ENCODE measurements at regions not wholly inside any gene's neighbourhood (a gene's known extent, or its start where the extent isn't known, plus 50 kb on each side); places are given as distances from the start of the nearest gene placed in this dataset.
"Not testable (repeated sequence)": the region's sequence is repeated elsewhere in the genome, so short reads cannot be mapped to it uniquely, and the experiment has no call there.

DNA sequence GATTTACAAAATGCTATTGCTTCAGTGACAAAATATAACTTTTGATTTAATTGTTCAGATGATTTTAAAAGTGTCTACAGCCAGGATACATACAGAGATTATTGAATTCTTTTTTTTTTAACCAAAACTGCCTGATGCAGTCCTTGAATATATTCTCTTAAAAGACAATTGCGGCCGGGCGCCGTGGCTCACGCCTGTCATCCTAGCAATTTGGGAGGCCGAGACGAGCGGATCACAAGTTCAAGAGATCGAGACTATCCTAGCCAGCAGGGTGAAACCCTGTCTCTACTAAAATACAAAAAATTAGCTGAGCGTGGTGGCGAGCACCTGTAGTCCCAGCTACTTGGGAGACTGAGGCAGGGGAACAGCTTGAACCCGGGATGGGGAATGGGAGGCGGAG lies 497.0 kb upstream of the FSIP2 start:
- no peak for TF ChIP-seq Cebpa-rat (IDR thresholded peaks at IDR 0.05)
- Histone ChIP-seq H3K27me3 (no peaks in the 10 kb centered on the region), H3K4me3 (no peak overlapping the region), H3K4me1 (no peaks in the 10 kb centered on the region), H4K20me1 (no peaks in the 10 kb centered on the region), H3K36me3 (no peaks in the 10 kb centered on the region), H3K4me2 (no peak overlapping the region), H3K9ac (no peak overlapping the region), H3K27ac (no peak overlapping the region), H3K9me3 (no peaks in the 10 kb centered on the region; the same call in 1 of the 2 replicates)

DNA sequence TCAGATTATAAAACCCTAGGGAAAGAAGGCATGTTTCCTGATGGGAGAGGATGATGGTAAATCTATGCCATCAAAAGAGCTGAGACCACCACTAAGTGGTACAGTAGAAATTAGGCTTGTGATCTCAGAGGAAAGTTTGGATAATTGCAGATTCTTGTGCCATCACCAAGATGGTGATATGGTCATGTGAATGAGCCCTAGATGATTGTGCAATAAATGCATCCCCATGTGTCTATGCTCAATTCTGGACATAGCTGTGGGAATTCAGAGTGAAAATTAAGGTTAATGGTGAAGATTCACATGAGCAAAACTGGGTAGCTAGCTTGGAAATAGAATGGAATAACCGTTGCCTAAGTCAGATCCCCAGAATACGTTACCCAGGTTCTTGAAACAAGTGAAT lies 496.1 kb upstream of the FSIP2 start:
- no peaks in the 10 kb centered on the region for H4K20me1 ChIP-seq
- TF ChIP-seq Cebpa-rat (IDR thresholded peaks at IDR 0.05) = peak; percentile 17; the same call in 1 of the 2 replicates

DNA sequence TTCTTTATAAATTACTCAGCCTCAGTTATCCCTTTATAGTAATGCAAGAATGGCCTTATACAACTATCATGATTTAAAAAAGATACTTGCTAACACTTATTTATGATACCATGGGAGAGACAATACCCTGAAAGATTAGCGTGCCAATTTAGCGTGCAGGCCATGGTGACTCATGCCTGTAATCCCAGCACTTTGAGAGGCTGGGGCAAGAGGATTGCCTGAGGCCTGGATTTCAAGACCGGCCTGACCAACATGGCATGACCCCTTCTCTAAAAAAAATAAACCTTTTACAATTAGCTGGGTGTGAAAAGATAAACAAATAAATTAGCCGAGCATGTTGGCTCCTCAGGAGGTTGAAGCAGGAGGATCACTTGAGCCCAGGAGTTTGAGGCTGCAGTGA lies 493.4 kb upstream of the FSIP2 start:
- Histone ChIP-seq H3K27ac (no peak overlapping the region), H3K4me3 (no peak overlapping the region), H3K36me3 (no peaks in the 10 kb centered on the region), H4K20me1 (no peaks in the 10 kb centered on the region), H3K9me3 (no peaks in the 10 kb centered on the region; the same call in 1 of the 2 replicates), H3K27me3 (no peaks in the 10 kb centered on the region), H3K4me2 (no peak overlapping the region), H3K9ac (no peak overlapping the region), H3K4me1 (no peaks in the 10 kb centered on the region)
- no peak for TF ChIP-seq Cebpa-rat (IDR thresholded peaks at IDR 0.05)

More for the DNA sequence above, 496.1 kb upstream of the FSIP2 start:
- Histone ChIP-seq H3K4me2 (no peak overlapping the region), H3K4me3 (no peak overlapping the region), H3K36me3 (no peaks in the 10 kb centered on the region), H3K27ac (no peak overlapping the region), H3K27me3 (no peaks in the 10 kb centered on the region), H3K9me3 (no peaks in the 10 kb centered on the region; the same call in 1 of the 2 replicates), H3K9ac (no peak overlapping the region), H3K4me1 (no peaks in the 10 kb centered on the region)

DNA sequence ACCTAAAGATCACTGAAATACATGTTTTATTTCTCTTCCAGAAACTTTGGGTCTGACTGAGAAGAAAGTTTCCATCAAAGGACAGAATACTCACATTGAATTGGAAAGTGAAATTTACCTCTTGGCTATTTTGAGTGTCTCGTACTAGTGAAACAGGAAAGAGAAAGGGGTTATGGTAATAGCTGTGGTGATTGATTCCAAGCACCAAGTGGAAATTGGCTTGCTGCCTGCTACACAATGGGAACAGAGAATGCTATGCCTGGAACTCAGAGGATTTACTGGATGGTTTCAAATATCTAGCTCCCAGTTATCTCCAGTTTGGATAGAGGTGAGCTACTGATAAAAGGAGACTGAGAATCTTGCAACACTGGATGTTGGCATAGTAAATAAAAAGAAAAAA lies 492.8 kb upstream of the FSIP2 start:
- no peak overlapping the region for H3K9ac ChIP-seq
- no peaks in the 10 kb centered on the region for H4K20me1 ChIP-seq
- no peaks in the 10 kb centered on the region; the same call in 1 of the 2 replicates for H3K9me3 ChIP-seq
- H3K27ac ChIP-seq = no peak overlapping the region
- no peaks in the 10 kb centered on the region for H3K27me3 ChIP-seq
- no peaks in the 10 kb centered on the region for H3K4me1 ChIP-seq
- no peak overlapping the region for H3K4me2 ChIP-seq
- H3K36me3 ChIP-seq = no peaks in the 10 kb centered on the region
- TF ChIP-seq Cebpa-rat (IDR thresholded peaks at IDR 0.05) = no peak
- H3K4me3 ChIP-seq = no peak overlapping the region

DNA sequence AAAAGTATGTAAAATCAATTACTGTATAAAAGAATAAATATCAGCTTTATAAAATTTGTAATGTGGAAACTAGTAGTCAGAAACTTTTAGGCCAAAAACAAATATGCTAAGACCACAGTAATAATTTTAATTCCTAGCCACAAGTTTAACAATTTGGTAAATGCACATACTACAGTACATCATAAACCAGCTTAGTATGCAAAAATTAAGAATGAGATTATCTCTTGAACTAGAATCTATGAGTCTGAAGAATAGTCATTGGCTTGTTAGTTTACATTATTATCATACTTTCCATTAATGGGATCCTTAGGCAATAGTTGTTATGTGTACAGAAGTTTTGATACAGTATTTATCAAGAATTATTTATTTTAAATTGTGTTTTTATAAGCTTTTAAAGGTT lies 491.9 kb upstream of the FSIP2 start:
- H3K4me1 ChIP-seq = no peaks in the 10 kb centered on the region

DNA sequence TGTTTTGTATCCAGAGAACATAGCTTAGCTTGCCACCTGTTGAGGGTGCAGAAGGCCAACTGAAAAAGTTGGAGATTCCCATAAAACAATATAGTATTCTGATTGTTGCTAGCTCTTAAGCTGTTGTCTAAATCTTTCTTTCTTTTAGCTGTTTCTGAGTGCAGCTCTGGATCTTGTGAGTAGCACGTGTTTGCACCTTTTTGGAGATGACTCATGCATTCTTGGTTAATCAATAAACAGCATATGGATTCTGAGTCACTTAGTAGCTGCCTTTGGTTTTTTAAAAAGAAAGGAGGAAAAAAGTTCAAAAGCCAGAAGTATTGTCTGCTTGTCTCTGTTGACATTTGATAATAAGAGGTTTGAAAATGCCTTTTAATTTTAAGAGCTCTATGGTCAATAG lies 483.0 kb upstream of the FSIP2 start:
- Histone ChIP-seq H3K27me3 (no peaks in the 10 kb centered on the region), H3K27ac (no peak overlapping the region), H3K9me3 (no peaks in the 10 kb centered on the region), H3K36me3 (no peaks in the 10 kb centered on the region), H3K4me1 (no peaks in the 10 kb centered on the region), H3K4me2 (no peak overlapping the region), H3K4me3 (no peak overlapping the region), H3K9ac (no peak overlapping the region), H4K20me1 (no peaks in the 10 kb centered on the region)
- TF ChIP-seq Cebpa-rat (IDR thresholded peaks at IDR 0.05) = no peak

More for the DNA sequence above, 491.9 kb upstream of the FSIP2 start:
- no peaks in the 10 kb centered on the region; the same call in 1 of the 2 replicates for H3K9me3 ChIP-seq
- H3K4me3 ChIP-seq = no peak overlapping the region
- H4K20me1 ChIP-seq = no peaks in the 10 kb centered on the region
- H3K4me2 ChIP-seq = no peak overlapping the region
- no peaks in the 10 kb centered on the region for H3K36me3 ChIP-seq
- TF ChIP-seq Cebpa-rat (IDR thresholded peaks at IDR 0.05) = no peak
- H3K27ac ChIP-seq = no peak overlapping the region
- no peak overlapping the region for H3K9ac ChIP-seq
- no peaks in the 10 kb centered on the region for H3K27me3 ChIP-seq

DNA sequence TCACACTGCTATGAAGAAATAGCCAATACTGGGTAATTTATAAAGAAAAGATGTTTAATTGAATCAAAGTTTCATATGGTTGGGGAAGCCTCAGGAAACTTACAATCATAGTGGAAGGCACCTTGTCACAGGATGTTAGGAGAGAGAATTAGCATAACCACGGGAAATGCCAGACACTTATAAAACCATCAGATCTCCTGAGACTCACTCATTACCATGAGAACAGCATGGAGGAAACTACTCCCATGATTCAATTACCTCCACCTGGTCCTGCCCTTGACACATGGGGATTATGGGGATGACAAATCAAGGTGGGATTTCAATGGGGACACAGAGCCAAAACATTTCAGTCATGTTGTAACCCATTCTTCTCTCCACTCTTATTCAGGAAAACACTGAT lies 472.9 kb upstream of the FSIP2 start:
- Histone ChIP-seq H3K9me3 (0 out of 2 replicates have a peak, but pooled peaks cover 2% of the 10 kb centered on the region), H3K36me3 (no peaks in the 10 kb centered on the region), H3K27ac (no peak overlapping the region), H3K4me1 (peaks cover 5% of the 10 kb centered on the region; the same call in 1 of the 2 replicates), H3K4me3 (no peak overlapping the region), H3K4me2 (0 out of 2 replicates have a peak overlapping the region, but pooled peaks have one; percentile 16), H4K20me1 (no peaks in the 10 kb centered on the region), H3K9ac (no peak overlapping the region), H3K27me3 (no peaks in the 10 kb centered on the region)
- TF ChIP-seq Cebpa-rat (IDR thresholded peaks at IDR 0.05) = no peak

DNA sequence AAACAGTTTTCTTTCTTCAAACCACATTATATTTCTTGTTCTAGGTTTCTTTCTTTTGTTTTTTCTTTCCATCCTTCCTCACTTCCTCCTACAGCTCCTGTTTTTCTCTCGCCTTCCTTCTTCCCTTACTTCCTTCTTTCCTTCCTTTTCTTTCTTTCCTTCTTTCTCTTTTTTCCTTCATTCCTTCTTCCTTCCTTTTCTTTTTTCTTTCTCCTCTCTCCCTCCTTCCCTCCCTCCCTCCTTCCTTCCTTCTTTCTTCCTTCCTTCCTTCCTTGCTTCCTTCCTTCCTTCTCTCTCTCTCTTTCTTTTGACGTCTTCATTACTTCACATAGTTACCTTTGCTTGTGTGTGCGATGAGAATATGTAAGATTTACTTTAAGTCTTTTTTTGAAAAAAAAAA lies 470.0 kb upstream of the FSIP2 start:
- no peak overlapping the region for H3K4me2 ChIP-seq

DNA sequence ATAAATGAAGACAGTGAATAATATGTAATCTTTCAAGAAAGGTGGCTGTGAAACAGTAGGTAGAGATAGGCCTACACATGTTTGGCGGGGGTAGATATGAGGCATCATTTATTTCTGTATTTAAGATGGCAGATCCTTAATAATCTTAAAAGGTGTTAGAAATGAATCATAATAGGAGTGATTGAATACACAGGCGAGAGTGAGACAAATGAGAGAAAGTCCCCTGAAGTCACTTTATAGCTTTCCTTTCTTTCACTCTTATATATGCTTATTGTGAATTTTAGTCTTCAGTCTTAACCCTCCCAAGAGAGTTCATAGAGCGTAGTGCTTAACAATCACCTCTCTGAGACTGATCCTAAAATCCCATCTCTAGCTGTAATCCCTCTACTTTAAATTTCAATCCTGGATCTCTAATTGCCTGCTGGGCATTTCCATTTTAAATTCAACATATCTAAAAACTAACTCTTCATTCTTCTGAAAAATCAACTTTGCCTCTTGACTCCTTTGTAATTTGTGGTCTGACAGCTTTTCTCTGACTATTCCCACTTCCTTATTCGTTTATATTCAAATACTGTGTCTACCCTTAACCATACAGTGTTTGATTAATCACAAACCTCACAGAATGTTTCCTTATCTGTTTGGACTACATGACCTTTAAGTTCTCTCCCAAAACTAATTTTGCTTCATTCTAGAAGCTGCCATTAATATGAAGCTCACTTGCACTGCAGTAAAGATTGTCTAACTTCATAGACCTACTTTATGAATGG lies 463.7 kb upstream of the FSIP2 start:
- Histone ChIP-seq H3K27me3 (no peaks in the 10 kb centered on the region), H3K9me3 (no peaks in the 10 kb centered on the region), H3K36me3 (no peaks in the 10 kb centered on the region), H3K27ac (no peak overlapping the region), H3K4me1 (peaks cover 5% of the 10 kb centered on the region; the same call in 1 of the 2 replicates), H3K4me3 (no peak overlapping the region), H3K9ac (no peak overlapping the region), H4K20me1 (no peaks in the 10 kb centered on the region), H3K4me2 (no peak overlapping the region)
- no peak for TF ChIP-seq Cebpa-rat (IDR thresholded peaks at IDR 0.05)

More for the DNA sequence above, 470.0 kb upstream of the FSIP2 start:
- Histone ChIP-seq H3K27ac (no peak overlapping the region), H3K9ac (no peak overlapping the region), H3K36me3 (no peaks in the 10 kb centered on the region), H3K4me3 (no peak overlapping the region), H3K4me1 (peaks cover 5% of the 10 kb centered on the region; the same call in 1 of the 2 replicates), H4K20me1 (no peaks in the 10 kb centered on the region), H3K9me3 (0 out of 2 replicates have a peak, but pooled peaks cover 2% of the 10 kb centered on the region), H3K27me3 (no peaks in the 10 kb centered on the region)
- no peak for TF ChIP-seq Cebpa-rat (IDR thresholded peaks at IDR 0.05)

DNA sequence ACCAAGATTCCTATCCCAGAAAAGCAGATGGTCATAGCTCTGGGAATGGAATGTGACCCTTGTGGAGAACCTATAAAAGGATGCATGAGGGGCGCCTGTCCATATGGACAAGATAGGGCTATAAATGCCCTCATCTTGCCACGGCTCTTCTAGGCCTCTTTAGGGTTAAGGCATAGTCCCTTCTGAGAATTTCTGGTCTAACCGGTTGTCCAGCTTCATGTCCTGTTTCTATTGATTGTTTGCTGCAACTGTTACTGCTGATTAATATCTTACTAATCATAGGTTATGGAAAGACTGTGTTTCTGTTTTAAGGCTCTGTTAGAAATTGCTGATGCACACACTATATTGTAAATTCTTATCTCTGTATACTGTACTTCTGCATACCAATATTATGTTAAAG lies 462.6 kb upstream of the FSIP2 start:
- not testable (repeated sequence) for H4K20me1 ChIP-seq, H3K27ac ChIP-seq, H3K9ac ChIP-seq, H3K9me3 ChIP-seq, H3K4me3 ChIP-seq, H3K4me2 ChIP-seq, H3K36me3 ChIP-seq, H3K4me1 ChIP-seq, H3K27me3 ChIP-seq
